GM12891 (cell line): ENCODE measurements at regions not wholly inside any gene's neighbourhood (a gene's known extent, or its start where the extent isn't known, plus 50 kb on each side); places are given as distances from the start of the nearest gene placed in this dataset.

Experiments
- POLR2A ChIP-seq: IDR thresholded peaks from 2 replicates; pipeline ENCODE4 v1.6.1; 2011; ENCODE audit warnings: low read depth, low read length, control low read depth
- POLR2AphosphoS5 ChIP-seq: IDR thresholded peaks from 2 replicates; pipeline ENCODE4 v1.6.1; 2011; ENCODE audit warnings: low read depth, low read length, control low read depth
- SPI1 ChIP-seq: IDR thresholded peaks from 2 replicates; pipeline ENCODE4 v1.6.1; 2011; ENCODE audit warnings: low read depth, low read length, control low read depth
- TAF1 ChIP-seq: IDR thresholded peaks from 2 replicates; pipeline ENCODE4 v1.6.1; 2011; ENCODE audit warnings: low read depth, low read length, control low read depth

GRCh38 chr9:86734771-86735170 lies 212.5 kb downstream of the GAS1 start:
- no peak for TF ChIP-seq POLR2AphosphoS5
- no peak for TF ChIP-seq TAF1
- TF ChIP-seq POLR2A: no peak
- TF ChIP-seq SPI1: no peak
